IMR-90 (cell line): ENCODE measurements at regions not wholly inside any gene's neighbourhood (a gene's known extent, or its start where the extent isn't known, plus 50 kb on each side); places are given as distances from the start of the nearest gene placed in this dataset.

ENCODE experiments used
- ATAC-seq: fragments of 200-7000 bp; cut with Tn5 transposase; 2 replicates; pipeline ENCODE4 v1.9.1; 2020; ENCODE audit warnings: low read depth, mild to moderate bottlenecking, moderate library complexity
- BruUV-seq: library from RNA; stranded (reverse); fragments of 400-500 nt; replicated peaks from 2 replicates; lab custom pipeline; 2021; lab: Mats Ljungman, UMichigan
- CTCF ChIA-PET: fragments of 300-600 bp; formaldehyde crosslinking; extraction: SDS; loops from one replicate; lab custom pipeline; 2021; ENCODE audit warnings: antibody characterized with exemption; lab: Yijun Ruan, JAX
- POLR2A ChIA-PET: fragments of 300-600 bp; sonication (Branson Sonifier 250); formaldehyde crosslinking; loops from one replicate; lab custom pipeline; 2022; ENCODE audit warnings: antibody characterized with exemption; ENCODE audit not compliant: unreplicated experiment; lab: Charles Lee
- DNase-seq: peaks from one replicate; pipeline ENCODE4 v3.0.0; 2013
- H2AFZ ChIP-seq: replicated peaks from 2 replicates; pipeline ENCODE3; 2013; ENCODE audit warnings: low read length, mild to moderate bottlenecking; ENCODE audit not compliant: poor library complexity
- H2AK5ac ChIP-seq: 2 replicates; pipeline ENCODE4 v1.6.1; 2013; ENCODE audit warnings: low read depth, low read length, inconsistent platforms
- H2AK9ac ChIP-seq: replicated peaks from 2 replicates; pipeline ENCODE3; 2013; ENCODE audit warnings: mild to moderate bottlenecking, low read depth, low read length, moderate library complexity; ENCODE audit not compliant: poor library complexity
- H2BK120ac ChIP-seq: 2 replicates; pipeline ENCODE4 v1.6.1; 2013; ENCODE audit warnings: low read depth, low read length, inconsistent platforms
- H2BK15ac ChIP-seq: 3 replicates; pipeline ENCODE4 v1.6.1; 2013; ENCODE audit warnings: low read depth, low read length, inconsistent platforms
- H2BK20ac ChIP-seq: 2 replicates; pipeline ENCODE4 v1.6.1; 2013; ENCODE audit warnings: low read depth, mild to moderate bottlenecking, inconsistent platforms, low read length, moderate library complexity
- H2BK5ac ChIP-seq: 2 replicates; pipeline ENCODE4 v1.6.1; 2013; ENCODE audit warnings: mild to moderate bottlenecking, low read depth, low read length, inconsistent platforms; ENCODE audit not compliant: poor library complexity, severe bottlenecking
- H3K14ac ChIP-seq: replicated peaks from 2 replicates; pipeline ENCODE4 v1.6.1; 2013; ENCODE audit warnings: low read depth, low read length, inconsistent platforms
- H3K18ac ChIP-seq: 2 replicates; pipeline ENCODE4 v1.6.1; 2013; ENCODE audit warnings: low read depth, low read length, control low read depth
- H3K23ac ChIP-seq: 2 replicates; pipeline ENCODE4 v1.6.1; 2013; ENCODE audit warnings: low read depth, low read length, inconsistent platforms
- H3K27ac ChIP-seq: 2 replicates; pipeline ENCODE4 v1.5.1; 2013; ENCODE audit warnings: mild to moderate bottlenecking, control low read depth, low read length; ENCODE audit not compliant: insufficient read depth
- H3K27me3 ChIP-seq: 2 replicates; pipeline ENCODE4 v1.6.1; 2013; ENCODE audit warnings: low read length; ENCODE audit not compliant: control insufficient read depth, insufficient read depth
- H3K36me3 ChIP-seq: 2 replicates; pipeline ENCODE4 v1.6.1; 2013; ENCODE audit warnings: low read length, mixed read lengths; ENCODE audit not compliant: control insufficient read depth, insufficient read depth
- H3K4ac ChIP-seq: 2 replicates; pipeline ENCODE4 v1.6.1; 2013; ENCODE audit warnings: low read depth, low read length, inconsistent platforms
- H3K4me1 ChIP-seq: 2 replicates; pipeline ENCODE4 v1.6.1; 2013; ENCODE audit warnings: low read length, mixed read lengths; ENCODE audit not compliant: control insufficient read depth, insufficient read depth
- H3K4me2 ChIP-seq: 2 replicates; pipeline ENCODE4 v1.6.1; 2013; ENCODE audit warnings: low read depth, mild to moderate bottlenecking, control low read depth, low read length, moderate library complexity
- H3K4me3 ChIP-seq: 2 replicates; pipeline ENCODE4 v1.5.1; 2013; ENCODE audit warnings: low read depth, mild to moderate bottlenecking, control low read depth, low read length, moderate library complexity; ENCODE audit not compliant: insufficient read depth
- H3K56ac ChIP-seq: 2 replicates; pipeline ENCODE4 v1.6.1; 2013; ENCODE audit warnings: low read length, inconsistent platforms; ENCODE audit not compliant: insufficient read depth; ENCODE audit errors: extremely low read depth
- H3K79me1 ChIP-seq, 2 experiments: 2 replicates each; pipeline ENCODE4 v1.6.1; 2013; ENCODE audit warnings: low read length in 2 of 2, inconsistent platforms in 1 of 2, low read depth in 1 of 2
- H3K9ac ChIP-seq: 2 replicates; pipeline ENCODE4 v1.6.1; 2013; ENCODE audit warnings: low read depth, low read length, control low read depth
- H3K9me1 ChIP-seq: 2 replicates; pipeline ENCODE4 v1.6.1; 2013; ENCODE audit warnings: low read length, inconsistent platforms; ENCODE audit not compliant: insufficient read depth
- H3K9me3 ChIP-seq: 2 replicates; pipeline ENCODE4 v1.6.1; 2013; ENCODE audit warnings: low read length; ENCODE audit not compliant: control insufficient read depth, insufficient read depth
- H4K20me1 ChIP-seq: 2 replicates; pipeline ENCODE4 v1.6.1; 2013; ENCODE audit warnings: low read length, inconsistent platforms; ENCODE audit not compliant: insufficient read depth
- H4K5ac ChIP-seq: 2 replicates; pipeline ENCODE4 v1.6.1; 2013; ENCODE audit warnings: mild to moderate bottlenecking, low read depth, low read length, control low read depth
- H4K8ac ChIP-seq, 2 experiments: 2 replicates each; pipeline ENCODE4 v1.6.1; 2013; ENCODE audit warnings: low read depth in 2 of 2, low read length in 2 of 2, control low read depth in 1 of 2, inconsistent platforms in 1 of 2
- H4K91ac ChIP-seq: 2 replicates; pipeline ENCODE4 v1.6.1; 2013; ENCODE audit warnings: low read depth, low read length, inconsistent platforms; ENCODE audit not compliant: insufficient read depth
- CHD1 ChIP-seq: IDR thresholded peaks from 2 replicates; pipeline ENCODE4 v1.6.1; 2012; ENCODE audit warnings: low read depth, low read length, improper control_type of control experiment
- RAD21 ChIP-seq: IDR thresholded peaks from 2 replicates; pipeline ENCODE4 v1.6.1; 2012; ENCODE audit warnings: low read length, improper control_type of control experiment
- dilution Hi-C: fragments of 300-500 bp; cut with HindIII; formaldehyde crosslinking; loops from one replicate; pipeline ENCODE4 v1.14.3; 2018; ENCODE audit warnings: low sequenced_read_pairs; ENCODE audit not compliant: unreplicated experiment
- in situ Hi-C: fragments of 300-500 bp; cut with MboI; formaldehyde crosslinking; loops from 3 replicates; pipeline ENCODE4 v1.14.3; 2019; ENCODE audit warnings: low sequenced_read_pairs, inconsistent platforms, mixed read lengths
- intact Hi-C: fragments of 100-400 bp; cut with micrococcal nuclease; formaldehyde crosslinking; loops from 2 replicates; pipeline ENCODE4 v1.10.0; 2022

DNA sequence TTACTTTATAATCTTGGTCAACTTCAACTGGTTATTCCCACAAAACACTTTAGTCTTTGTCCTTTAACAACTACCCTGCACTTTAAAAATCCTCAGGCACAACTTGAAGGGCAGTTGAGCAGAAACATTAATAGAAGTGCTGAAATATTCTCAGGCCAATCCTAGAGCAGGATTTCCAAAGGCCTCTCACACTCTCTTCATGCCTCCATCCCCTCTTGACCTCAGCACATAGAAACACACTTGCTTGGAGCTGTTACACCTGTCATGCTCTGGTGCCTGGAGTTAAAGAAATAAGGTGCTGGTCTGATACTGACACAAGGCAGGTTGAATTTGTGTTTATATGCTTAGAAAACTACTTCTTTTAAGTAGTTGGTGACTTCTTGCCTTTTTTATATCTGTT, 618.8 kb upstream of the POU3F2 start:
- ChIA-PET CTCF (interaction anchor here (0.6 to 0.7 kb wide), 2 partner anchors 65 to 88 kb away, joined by 4 read pairs; no protein-coding TSS in a partner anchor), POLR2A (no interaction called here)
- no peak overlapping the region for H3K14ac ChIP-seq
- H4K20me1 ChIP-seq: no peaks in the 10 kb centered on the region
- H3K18ac ChIP-seq: no peak overlapping the region
- in situ Hi-C loops (no loop called here), intact Hi-C loops (no loop called here), dilution Hi-C loops (no loop called here)
- no peaks in the 10 kb centered on the region; the same call in 1 of the 2 replicates for H3K9me3 ChIP-seq
- H2BK120ac ChIP-seq: no peak overlapping the region
- ATAC-seq (no peak), DNase-seq (no peak)
- H2BK5ac ChIP-seq: no peak overlapping the region
- no peak overlapping the region for H3K9ac ChIP-seq
- no peaks in the 10 kb centered on the region for H3K27me3 ChIP-seq
- H4K5ac ChIP-seq: no peak overlapping the region
- no peaks in the 10 kb centered on the region for H3K4me1 ChIP-seq
- no peak overlapping the region for H4K91ac ChIP-seq
- no peak overlapping the region for H3K4me2 ChIP-seq
- no peak overlapping the region for H2BK15ac ChIP-seq
- TF ChIP-seq RAD21 (no peak), CHD1 (no peak)
- H3K56ac ChIP-seq: no peak overlapping the region
- H2AK5ac ChIP-seq: no peak overlapping the region
- no peak overlapping the region for H2AFZ ChIP-seq
- no peaks in the 10 kb centered on the region for H3K36me3 ChIP-seq
- BruUV-seq: no TSS peak
- H4K8ac ChIP-seq: no peak overlapping the region
- H3K23ac ChIP-seq: no peak overlapping the region
- no peaks in the 10 kb centered on the region for H3K79me1 ChIP-seq
- H3K4me3 ChIP-seq: no peak overlapping the region
- H2BK20ac ChIP-seq: no peak overlapping the region
- H2AK9ac ChIP-seq: no peak overlapping the region
- H3K4ac ChIP-seq: no peak overlapping the region
- no peaks in the 10 kb centered on the region for H3K9me1 ChIP-seq
- no peak overlapping the region for H3K27ac ChIP-seq
